Skin of body (tissue), 1 donor: ENCODE measurements at regions not wholly inside any gene's neighbourhood (a gene's known extent, or its start where the extent isn't known, plus 50 kb on each side); places are given as distances from the start of the nearest gene placed in this dataset.

Experiments used
- DNase-seq: peaks from one replicate; lab custom pipeline; 2025; lab: John Stamatoyannopoulos, UW

GRCh38 chr12:125193376-125194152, 128.3 kb downstream of the AACS start:
- DNase-seq, result no peak

GRCh38 chr12:125194163-125194773, 129.0 kb downstream of the AACS start:
- DNase-seq, result no peak

GRCh38 chr12:125194987-125195386, 129.8 kb downstream of the AACS start:
- DNase-seq, result no peak

- DNase-seq, result no peak
Measured at GRCh38 chr12:125197326-125197725, 132.1 kb downstream of the AACS start.

GRCh38 chr12:125198652-125199051, 133.4 kb downstream of the AACS start:
- DNase-seq, result no peak

GRCh38 chr12:125201090-125201489, 135.9 kb downstream of the AACS start:
- DNase-seq, result no peak

- no peak for DNase-seq
Measured at GRCh38 chr12:125201940-125202339, 136.7 kb downstream of the AACS start.

- no peak for DNase-seq
Measured at GRCh38 chr12:125202421-125202820, 137.2 kb downstream of the AACS start.

- no peak for DNase-seq
Measured at GRCh38 chr12:125203145-125203765, 138.0 kb downstream of the AACS start.

- DNase-seq, result no peak
Measured at GRCh38 chr12:125205386-125205785, 140.2 kb downstream of the AACS start.

- no peak for DNase-seq
Measured at GRCh38 chr12:125206711-125207110, 141.5 kb downstream of the AACS start.

GRCh38 chr12:125208334-125208733, 143.1 kb downstream of the AACS start:
- no peak for DNase-seq

GRCh38 chr12:125208942-125209341, 143.7 kb downstream of the AACS start:
- no peak for DNase-seq

- DNase-seq, result no peak
Measured at GRCh38 chr12:125210104-125210755, 145.0 kb downstream of the AACS start.

- no peak for DNase-seq
Measured at GRCh38 chr12:125211464-125211863, 146.2 kb downstream of the AACS start.

- DNase-seq, result no peak
Measured at GRCh38 chr12:125214289-125214688, 149.1 kb downstream of the AACS start.

GRCh38 chr12:125216756-125217155, 151.5 kb downstream of the AACS start:
- DNase-seq, result no peak

- DNase-seq, result no peak
Measured at GRCh38 chr12:125217308-125217707, 152.1 kb downstream of the AACS start.

- DNase-seq, result no peak
Measured at GRCh38 chr12:125218952-125219351, 153.7 kb downstream of the AACS start.

- no peak for DNase-seq
Measured at GRCh38 chr12:125220404-125221273, 155.4 kb downstream of the AACS start.

GRCh38 chr12:125221602-125222001, 156.4 kb downstream of the AACS start:
- DNase-seq, result no peak
